ENCODE measurements at regions not wholly inside any gene's neighbourhood (a gene's known extent, or its start where the extent isn't known, plus 50 kb on each side); places are given as distances from the start of the nearest gene placed in this dataset.
A peak's percentile ranks its signal among the peaks of the same experiment; 100 is the strongest.

DNA sequence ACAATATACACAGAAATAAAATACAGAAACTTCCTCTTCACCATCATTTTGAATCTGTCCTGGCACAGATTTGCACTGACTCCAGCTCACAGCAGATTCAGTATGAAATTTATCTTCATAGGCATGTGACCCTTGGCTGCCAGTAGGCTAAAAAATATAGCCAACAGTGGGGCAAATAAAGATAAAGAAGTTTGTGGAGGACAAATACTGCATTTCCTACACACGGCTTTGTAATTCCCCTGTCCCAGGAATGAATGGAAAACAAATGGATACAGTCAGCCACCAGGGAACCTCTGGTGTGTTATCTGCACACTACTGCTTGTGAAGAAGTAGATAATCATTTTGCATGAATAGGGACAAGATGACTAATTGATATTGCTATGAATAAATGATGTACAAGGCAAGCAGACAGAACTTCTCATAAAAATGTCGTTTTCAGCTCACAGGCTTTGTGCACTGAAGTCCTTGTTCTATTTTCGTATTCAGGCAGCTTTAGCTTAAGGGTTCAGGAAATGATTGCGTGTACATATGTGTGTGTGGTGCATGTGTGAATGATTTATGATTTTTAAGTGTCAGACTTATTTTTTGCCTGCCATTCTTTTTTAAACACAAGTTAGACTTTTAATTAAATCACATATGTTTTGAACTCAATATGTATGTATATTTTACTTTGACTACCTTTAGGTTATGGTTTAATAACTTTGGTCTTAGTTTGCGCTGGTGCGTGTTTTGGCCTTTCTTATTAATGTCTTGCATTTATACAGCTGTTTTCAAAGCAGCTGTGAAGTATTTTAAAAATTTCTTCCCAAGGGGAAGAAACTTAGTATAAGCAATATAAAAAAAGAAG lies 543.8 kb upstream of the JAG1 start:
- Histone ChIP-seq H3K4me3 (ENCODE audit: low read length in 2 of 2) (no peak overlapping the region), H3K27ac (ENCODE audit: low read depth in 2 of 2, low read length in 2 of 2) (peak overlapping the region in 1 of 2 donors; percentile 19)

GRCh38 chr20:11218173-11218680 lies 544.4 kb upstream of the JAG1 start:
- Histone ChIP-seq H3K9ac (ENCODE audit: low read depth in 1 of 2, low read length in 2 of 2) (no peak overlapping the region), H3K27ac (ENCODE audit: low read depth in 2 of 2, low read length in 2 of 2) (no peak overlapping the region), H3K36me3 (ENCODE audit: control insufficient read depth in 2 of 2, insufficient read depth in 2 of 2, low read length in 2 of 2) (no peaks in the 10 kb centered on the region), H3K4me1 (ENCODE audit: control insufficient read depth in 2 of 2, insufficient read depth in 2 of 2, low read length in 2 of 2) (peaks cover 10 to 22% of the 10 kb centered on the region in 2 donors), H3K4me3 (ENCODE audit: low read length in 2 of 2) (no peak overlapping the region), H3K27me3 (ENCODE audit: control insufficient read depth in 2 of 2, insufficient read depth in 2 of 2, low read length in 2 of 2) (no peaks in the 10 kb centered on the region), H3K9me3 (ENCODE audit: control insufficient read depth in 2 of 2, low read length in 2 of 2) (no peaks in the 10 kb centered on the region)

More for the DNA sequence above, 543.8 kb upstream of the JAG1 start:
- no peaks in the 10 kb centered on the region for H3K27me3 ChIP-seq (ENCODE audit: control insufficient read depth in 2 of 2, insufficient read depth in 2 of 2, low read length in 2 of 2)
- no peak overlapping the region for H3K9ac ChIP-seq (ENCODE audit: low read depth in 1 of 2, low read length in 2 of 2)
- peaks cover 10 to 22% of the 10 kb centered on the region in 2 donors for H3K4me1 ChIP-seq (ENCODE audit: control insufficient read depth in 2 of 2, insufficient read depth in 2 of 2, low read length in 2 of 2)
- no peaks in the 10 kb centered on the region for H3K9me3 ChIP-seq (ENCODE audit: control insufficient read depth in 2 of 2, low read length in 2 of 2)
- H3K36me3 ChIP-seq (ENCODE audit: control insufficient read depth in 2 of 2, insufficient read depth in 2 of 2, low read length in 2 of 2), result no peaks in the 10 kb centered on the region

DNA sequence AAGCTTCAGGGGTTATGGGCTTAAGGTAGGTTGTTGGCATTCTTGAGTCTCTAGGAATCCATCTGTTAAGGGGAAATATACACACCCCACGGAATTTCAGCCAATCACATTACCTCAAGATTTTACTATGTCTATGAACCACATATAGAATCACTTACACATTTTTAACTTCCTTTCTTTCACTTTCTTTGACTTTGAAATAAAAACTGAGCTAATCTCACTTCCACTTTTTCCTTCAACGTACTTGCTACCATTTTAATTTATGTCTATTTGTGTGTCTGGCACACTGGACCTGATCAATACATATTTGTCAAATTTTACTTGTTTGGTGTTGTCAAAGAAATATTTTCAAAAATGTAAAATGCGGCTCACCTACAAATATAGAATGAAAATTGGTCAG lies 545.4 kb upstream of the JAG1 start:
- H3K36me3 ChIP-seq (ENCODE audit: control insufficient read depth in 2 of 2, insufficient read depth in 2 of 2, low read length in 2 of 2), result no peaks in the 10 kb centered on the region
- no peak overlapping the region for H3K4me3 ChIP-seq (ENCODE audit: low read length in 2 of 2)
- H3K9me3 ChIP-seq (ENCODE audit: control insufficient read depth in 2 of 2, low read length in 2 of 2), result no peaks in the 10 kb centered on the region
- no peak overlapping the region for H3K9ac ChIP-seq (ENCODE audit: low read depth in 1 of 2, low read length in 2 of 2)
- H3K4me1 ChIP-seq (ENCODE audit: control insufficient read depth in 2 of 2, insufficient read depth in 2 of 2, low read length in 2 of 2), result peaks cover 10 to 22% of the 10 kb centered on the region in 2 donors
- H3K27ac ChIP-seq (ENCODE audit: low read depth in 2 of 2, low read length in 2 of 2), result no peak overlapping the region
- no peaks in the 10 kb centered on the region for H3K27me3 ChIP-seq (ENCODE audit: control insufficient read depth in 2 of 2, insufficient read depth in 2 of 2, low read length in 2 of 2)

GRCh38 chr20:11221046-11221445 lies 547.2 kb upstream of the JAG1 start:
- Histone ChIP-seq H3K9ac (ENCODE audit: low read depth in 1 of 2, low read length in 2 of 2) (no peak overlapping the region), H3K36me3 (ENCODE audit: control insufficient read depth in 2 of 2, insufficient read depth in 2 of 2, low read length in 2 of 2) (no peaks in the 10 kb centered on the region), H3K4me3 (ENCODE audit: low read length in 2 of 2) (no peak overlapping the region), H3K9me3 (ENCODE audit: control insufficient read depth in 2 of 2, low read length in 2 of 2) (no peaks in the 10 kb centered on the region), H3K4me1 (ENCODE audit: control insufficient read depth in 2 of 2, insufficient read depth in 2 of 2, low read length in 2 of 2) (peaks cover 10 to 22% of the 10 kb centered on the region in 2 donors), H3K27me3 (ENCODE audit: control insufficient read depth in 2 of 2, insufficient read depth in 2 of 2, low read length in 2 of 2) (no peaks in the 10 kb centered on the region), H3K27ac (ENCODE audit: low read depth in 2 of 2, low read length in 2 of 2) (no peak overlapping the region)

GRCh38 chr20:11222243-11222642 lies 548.4 kb upstream of the JAG1 start:
- Histone ChIP-seq H3K4me3 (ENCODE audit: low read length in 2 of 2) (no peak overlapping the region), H3K36me3 (ENCODE audit: control insufficient read depth in 2 of 2, insufficient read depth in 2 of 2, low read length in 2 of 2) (no peaks in the 10 kb centered on the region), H3K27ac (ENCODE audit: low read depth in 2 of 2, low read length in 2 of 2) (no peak overlapping the region), H3K9ac (ENCODE audit: low read depth in 1 of 2, low read length in 2 of 2) (no peak overlapping the region), H3K27me3 (ENCODE audit: control insufficient read depth in 2 of 2, insufficient read depth in 2 of 2, low read length in 2 of 2) (no peaks in the 10 kb centered on the region), H3K9me3 (ENCODE audit: control insufficient read depth in 2 of 2, low read length in 2 of 2) (no peaks in the 10 kb centered on the region), H3K4me1 (ENCODE audit: control insufficient read depth in 2 of 2, insufficient read depth in 2 of 2, low read length in 2 of 2) (peaks cover 6 to 12% of the 10 kb centered on the region in 2 donors)

- H3K4me1 ChIP-seq (ENCODE audit: control insufficient read depth in 2 of 2, insufficient read depth in 2 of 2, low read length in 2 of 2), result no peaks in the 10 kb centered on the region
- H3K36me3 ChIP-seq (ENCODE audit: control insufficient read depth in 2 of 2, insufficient read depth in 2 of 2, low read length in 2 of 2), result no peaks in the 10 kb centered on the region
- H3K27ac ChIP-seq (ENCODE audit: low read depth in 2 of 2, low read length in 2 of 2), result no peak overlapping the region
- H3K27me3 ChIP-seq (ENCODE audit: control insufficient read depth in 2 of 2, insufficient read depth in 2 of 2, low read length in 2 of 2), result no peaks in the 10 kb centered on the region
- no peak overlapping the region for H3K4me3 ChIP-seq (ENCODE audit: low read length in 2 of 2)
- no peaks in the 10 kb centered on the region for H3K9me3 ChIP-seq (ENCODE audit: control insufficient read depth in 2 of 2, low read length in 2 of 2)
- H3K9ac ChIP-seq (ENCODE audit: low read depth in 1 of 2, low read length in 2 of 2), result no peak overlapping the region
Measured at GRCh38 chr20:11227602-11228001, 553.8 kb upstream of the JAG1 start.

GRCh38 chr20:11229772-11230171 lies 556.0 kb upstream of the JAG1 start:
- Histone ChIP-seq H3K36me3 (ENCODE audit: control insufficient read depth in 2 of 2, insufficient read depth in 2 of 2, low read length in 2 of 2) (no peaks in the 10 kb centered on the region), H3K27me3 (ENCODE audit: control insufficient read depth in 2 of 2, insufficient read depth in 2 of 2, low read length in 2 of 2) (no peaks in the 10 kb centered on the region), H3K4me3 (ENCODE audit: low read length in 2 of 2) (no peak overlapping the region), H3K27ac (ENCODE audit: low read depth in 2 of 2, low read length in 2 of 2) (no peak overlapping the region), H3K9me3 (ENCODE audit: control insufficient read depth in 2 of 2, low read length in 2 of 2) (no peaks in the 10 kb centered on the region), H3K9ac (ENCODE audit: low read depth in 1 of 2, low read length in 2 of 2) (no peak overlapping the region), H3K4me1 (ENCODE audit: control insufficient read depth in 2 of 2, insufficient read depth in 2 of 2, low read length in 2 of 2) (no peaks in the 10 kb centered on the region)

GRCh38 chr20:11230999-11231398 lies 557.2 kb upstream of the JAG1 start:
- H3K4me1 ChIP-seq (ENCODE audit: control insufficient read depth in 2 of 2, insufficient read depth in 2 of 2, low read length in 2 of 2), result no peaks in the 10 kb centered on the region
- H3K9ac ChIP-seq (ENCODE audit: low read depth in 1 of 2, low read length in 2 of 2), result no peak overlapping the region
- H3K4me3 ChIP-seq (ENCODE audit: low read length in 2 of 2), result no peak overlapping the region
- H3K36me3 ChIP-seq (ENCODE audit: control insufficient read depth in 2 of 2, insufficient read depth in 2 of 2, low read length in 2 of 2), result no peaks in the 10 kb centered on the region
- H3K9me3 ChIP-seq (ENCODE audit: control insufficient read depth in 2 of 2, low read length in 2 of 2), result no peaks in the 10 kb centered on the region
- no peak overlapping the region for H3K27ac ChIP-seq (ENCODE audit: low read depth in 2 of 2, low read length in 2 of 2)
- H3K27me3 ChIP-seq (ENCODE audit: control insufficient read depth in 2 of 2, insufficient read depth in 2 of 2, low read length in 2 of 2), result no peaks in the 10 kb centered on the region

DNA sequence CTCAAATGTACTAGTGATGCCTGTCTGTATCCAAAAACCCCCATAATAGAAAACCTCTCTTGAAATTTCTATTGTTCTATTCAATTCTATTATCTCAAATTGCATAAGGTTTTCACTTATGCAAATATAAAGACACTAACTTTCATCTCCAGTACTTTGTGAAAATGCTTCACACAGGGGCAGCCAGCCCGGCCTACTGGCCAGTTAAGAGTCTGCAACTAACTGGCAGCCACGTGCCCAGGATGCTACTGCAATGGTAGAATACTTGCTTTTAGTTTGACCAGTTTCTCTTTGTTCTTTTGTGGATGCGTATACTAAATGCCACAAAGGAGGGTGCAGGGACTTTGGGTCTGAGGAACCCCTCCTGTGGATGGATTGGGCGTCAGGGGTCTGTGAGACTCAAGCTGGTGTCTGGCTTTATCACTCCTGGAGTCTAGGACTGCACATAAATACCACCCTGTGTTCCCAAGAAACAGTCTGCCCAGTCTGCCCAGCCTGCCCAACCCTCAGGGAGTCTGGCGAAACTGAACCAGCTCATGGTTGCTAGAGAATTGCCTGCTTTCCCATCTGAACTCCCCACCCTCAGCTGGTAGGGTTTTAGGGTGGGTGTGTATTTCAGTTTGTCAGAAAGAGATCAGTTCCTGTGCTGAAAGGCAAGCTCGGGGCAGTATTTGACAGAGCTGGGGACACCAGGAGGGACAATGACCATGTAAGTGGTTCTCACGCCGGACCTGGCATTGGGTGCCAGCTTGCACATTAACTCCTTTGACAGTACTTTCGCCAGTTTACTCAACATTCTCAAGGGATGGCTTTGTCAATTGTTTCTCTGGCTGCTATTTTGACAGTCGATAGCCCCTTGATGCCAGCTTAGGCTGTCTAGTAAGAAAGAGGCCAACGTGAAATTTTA lies 558.2 kb upstream of the JAG1 start:
- H3K27me3 ChIP-seq (ENCODE audit: control insufficient read depth in 2 of 2, insufficient read depth in 2 of 2, low read length in 2 of 2), result no peaks in the 10 kb centered on the region
- no peaks in the 10 kb centered on the region for H3K4me1 ChIP-seq (ENCODE audit: control insufficient read depth in 2 of 2, insufficient read depth in 2 of 2, low read length in 2 of 2)
- no peak overlapping the region for H3K27ac ChIP-seq (ENCODE audit: low read depth in 2 of 2, low read length in 2 of 2)
- H3K9ac ChIP-seq (ENCODE audit: low read depth in 1 of 2, low read length in 2 of 2), result no peak overlapping the region
- no peak overlapping the region for H3K4me3 ChIP-seq (ENCODE audit: low read length in 2 of 2)
- H3K9me3 ChIP-seq (ENCODE audit: control insufficient read depth in 2 of 2, low read length in 2 of 2), result no peaks in the 10 kb centered on the region
- H3K36me3 ChIP-seq (ENCODE audit: control insufficient read depth in 2 of 2, insufficient read depth in 2 of 2, low read length in 2 of 2), result no peaks in the 10 kb centered on the region

DNA sequence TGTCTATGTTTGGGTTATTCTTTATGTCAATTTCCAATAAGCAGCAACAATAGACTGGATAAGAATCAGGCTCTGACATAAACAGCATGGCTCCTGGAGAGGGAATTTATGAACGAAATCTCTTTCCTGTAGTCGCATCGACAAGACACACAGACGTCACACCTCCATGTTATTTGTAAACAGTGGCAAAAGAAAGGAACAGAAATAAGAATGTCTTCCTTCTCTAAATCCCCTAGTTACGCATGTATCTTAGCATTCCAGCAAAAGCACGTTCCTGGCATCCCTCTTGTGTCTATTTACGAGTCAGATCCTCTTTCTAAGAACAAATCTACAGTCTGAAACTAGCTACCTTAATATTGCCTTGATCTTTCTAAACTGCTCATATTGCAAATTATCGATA lies 559.1 kb upstream of the JAG1 start:
- Histone ChIP-seq H3K27ac (ENCODE audit: low read depth in 2 of 2, low read length in 2 of 2) (no peak overlapping the region), H3K4me1 (ENCODE audit: control insufficient read depth in 2 of 2, insufficient read depth in 2 of 2, low read length in 2 of 2) (no peaks in the 10 kb centered on the region), H3K27me3 (ENCODE audit: control insufficient read depth in 2 of 2, insufficient read depth in 2 of 2, low read length in 2 of 2) (no peaks in the 10 kb centered on the region), H3K36me3 (ENCODE audit: control insufficient read depth in 2 of 2, insufficient read depth in 2 of 2, low read length in 2 of 2) (no peaks in the 10 kb centered on the region), H3K9me3 (ENCODE audit: control insufficient read depth in 2 of 2, low read length in 2 of 2) (no peaks in the 10 kb centered on the region), H3K4me3 (ENCODE audit: low read length in 2 of 2) (no peak overlapping the region), H3K9ac (ENCODE audit: low read depth in 1 of 2, low read length in 2 of 2) (no peak overlapping the region)
